ENCODE measurements at regions not wholly inside any gene's neighbourhood (a gene's known extent, or its start where the extent isn't known, plus 50 kb on each side); places are given as distances from the start of the nearest gene placed in this dataset.

GRCh38 chr4:53656421-53656981 lies 65.2 kb upstream of the LNX1 start:
- TF ChIP-seq CTCF (IDR thresholded peaks at IDR 0.05) (peak; percentile 21; the same call in 1 of the 2 replicates), POLR2AphosphoS5 (IDR thresholded peaks at IDR 0.05; ENCODE audit: low read depth, low read length) (no peak), REST (IDR thresholded peaks at IDR 0.05; ENCODE audit: insufficient read depth in 1 of 2, low read depth in 2 of 2, low read length in 1 of 2) (no peak), TCF7L2 (IDR thresholded peaks at IDR 0.05; ENCODE audit: low read depth, low read length) (no peak), SIN3A (IDR thresholded peaks at IDR 0.05; ENCODE audit: borderline replicate concordance, insufficient read depth, low read depth, low read length) (no peak)

All from Panc1 (cell line).